NCI-H748 (cell line): ENCODE measurements at regions not wholly inside any gene's neighbourhood (a gene's known extent, or its start where the extent isn't known, plus 50 kb on each side); places are given as distances from the start of the nearest gene placed in this dataset.
A peak's percentile ranks its signal among the peaks of the same experiment; 100 is the strongest.
"Not testable (repeated sequence)": the region's sequence is repeated elsewhere in the genome, so short reads cannot be mapped to it uniquely, and the experiment has no call there.

ENCODE experiments used
- DNase-seq: peaks from one replicate; lab custom pipeline; 2025; ENCODE audit not compliant: unreplicated experiment; lab: John Stamatoyannopoulos, UW

DNA sequence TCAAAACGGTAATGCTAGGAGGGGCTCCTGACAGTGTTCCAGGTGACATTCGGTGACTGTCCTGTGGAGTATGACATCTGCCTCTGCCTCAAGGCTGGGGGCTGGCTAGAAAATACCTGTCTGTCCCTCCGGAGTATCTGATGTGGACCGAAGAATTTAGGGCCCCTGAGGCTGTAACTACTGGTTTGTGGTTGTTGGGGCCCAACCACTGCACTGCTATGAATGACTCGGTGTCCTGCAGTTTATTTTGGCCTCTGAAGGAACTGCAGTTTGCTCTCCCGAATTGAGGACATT is 198.9 kb upstream of the CAND1 start:
- DNase-seq: no peak

DNA sequence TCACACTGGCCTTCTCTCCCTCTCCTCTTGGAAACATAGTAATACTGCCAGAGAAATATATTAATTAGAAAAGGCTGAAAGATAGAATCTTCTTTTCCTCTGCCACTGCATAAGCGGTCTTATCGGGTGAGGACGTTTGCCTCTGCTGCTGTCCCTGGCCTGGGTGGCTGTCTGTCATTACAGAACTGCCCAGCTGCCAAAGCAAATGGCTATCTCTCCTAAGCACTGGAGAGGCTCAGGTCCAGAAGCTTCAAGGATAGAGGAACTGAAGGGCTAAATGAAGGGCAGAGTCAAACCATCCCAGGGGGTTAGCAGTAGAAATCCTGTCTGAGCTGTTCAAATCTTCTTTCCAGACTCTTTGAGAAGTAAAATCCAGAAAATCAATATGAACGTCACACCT is 198.6 kb upstream of the CAND1 start:
- DNase-seq: no peak

DNA sequence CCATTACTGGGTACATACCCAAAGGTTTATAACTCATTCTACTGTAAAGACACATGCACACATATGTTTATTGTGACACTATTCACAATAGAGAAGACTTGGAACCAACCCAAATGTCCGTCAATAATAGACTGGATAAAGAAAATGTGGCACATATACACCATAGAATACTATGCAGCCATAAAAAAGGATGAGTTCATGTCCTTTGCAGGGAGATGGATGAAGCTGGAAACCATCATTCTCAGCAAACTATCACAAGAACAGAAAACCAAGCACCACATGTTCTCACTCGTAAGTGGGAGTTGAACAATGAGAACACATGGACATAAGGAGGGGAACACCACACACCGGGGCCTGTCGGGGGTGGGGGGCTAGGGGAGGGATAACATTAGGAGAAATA is 196.9 kb upstream of the CAND1 start:
- not testable (repeated sequence) for DNase-seq

DNA sequence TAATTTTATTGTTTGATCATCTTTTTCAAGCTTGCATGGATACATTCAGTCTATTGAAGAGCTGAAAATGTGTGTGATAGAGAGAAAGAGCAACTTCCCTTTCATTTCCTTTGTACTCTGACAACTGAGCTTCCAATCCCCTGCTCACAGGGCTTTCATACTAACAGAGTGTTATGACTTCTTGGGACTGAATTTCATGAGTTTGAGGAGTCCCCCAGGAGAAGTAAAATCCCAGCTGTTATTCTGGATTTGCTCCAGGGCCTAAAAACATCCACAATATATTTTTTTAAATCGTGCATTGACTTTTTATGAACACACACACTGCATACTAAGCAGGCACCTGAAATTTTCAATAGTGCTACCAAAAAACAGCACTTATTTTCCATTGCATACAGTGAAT is 195.8 kb upstream of the CAND1 start:
- no peak for DNase-seq

DNA sequence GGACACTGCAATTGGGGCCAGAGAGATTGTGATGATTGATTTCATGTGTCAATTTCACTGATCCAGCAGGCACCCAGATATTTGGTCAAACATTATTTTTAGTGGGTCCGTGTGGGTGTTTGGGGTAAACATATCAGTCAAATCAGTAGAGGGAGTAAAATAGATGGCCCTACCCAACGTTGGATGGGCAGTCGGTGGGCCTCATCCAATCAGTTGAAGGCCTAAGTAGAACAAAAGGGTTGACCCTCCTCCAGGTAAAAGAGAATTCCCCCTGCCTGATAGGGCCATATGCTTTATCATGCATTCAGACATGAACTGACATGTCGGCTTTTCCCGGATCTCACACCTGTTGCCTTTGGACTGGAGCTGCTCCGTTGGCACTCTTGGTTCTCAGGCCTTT is 195.1 kb upstream of the CAND1 start:
- no peak for DNase-seq

DNA sequence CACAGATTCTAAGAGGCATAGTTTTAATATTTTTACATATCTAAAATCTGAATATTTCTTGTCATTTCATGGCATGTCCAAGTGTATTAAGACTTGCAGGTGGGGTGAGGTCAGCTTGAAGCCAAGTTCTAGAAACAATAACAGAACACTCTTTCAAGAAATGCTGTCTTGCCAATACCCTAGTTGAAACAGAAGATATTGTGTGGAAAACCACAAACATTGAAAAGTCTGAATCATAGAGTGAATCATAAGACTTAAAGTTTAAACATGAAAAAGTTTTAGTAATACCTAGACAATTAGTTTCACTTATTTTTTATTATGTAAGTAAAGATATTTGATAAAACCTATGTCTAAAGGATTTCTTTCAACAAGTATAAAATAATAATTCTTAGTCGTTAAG is 191.5 kb upstream of the CAND1 start:
- no peak for DNase-seq

DNA sequence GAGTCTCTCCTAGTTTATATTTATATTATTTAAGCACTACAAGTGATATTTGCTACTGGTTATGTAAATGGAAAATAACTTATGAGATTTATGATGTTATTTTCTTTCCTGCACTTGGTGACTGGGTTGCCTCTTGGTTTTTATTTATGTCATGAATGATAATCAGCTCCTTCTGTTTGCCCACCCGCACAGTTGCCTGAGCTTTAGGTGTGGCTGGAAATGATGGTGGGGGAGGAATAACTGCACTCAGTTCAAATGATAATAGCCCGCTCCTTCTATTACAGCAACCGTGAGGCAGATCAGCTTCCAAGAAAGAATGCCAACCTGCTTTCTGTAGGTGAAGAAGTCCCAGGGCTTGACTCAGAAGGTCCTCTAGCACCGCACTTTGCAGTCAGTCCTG is 190.2 kb upstream of the CAND1 start:
- peak; percentile 61 for DNase-seq

- DNase-seq: no peak
Observed at GRCh38 chr12:67080637-67081036, 188.5 kb upstream of the CAND1 start.

DNA sequence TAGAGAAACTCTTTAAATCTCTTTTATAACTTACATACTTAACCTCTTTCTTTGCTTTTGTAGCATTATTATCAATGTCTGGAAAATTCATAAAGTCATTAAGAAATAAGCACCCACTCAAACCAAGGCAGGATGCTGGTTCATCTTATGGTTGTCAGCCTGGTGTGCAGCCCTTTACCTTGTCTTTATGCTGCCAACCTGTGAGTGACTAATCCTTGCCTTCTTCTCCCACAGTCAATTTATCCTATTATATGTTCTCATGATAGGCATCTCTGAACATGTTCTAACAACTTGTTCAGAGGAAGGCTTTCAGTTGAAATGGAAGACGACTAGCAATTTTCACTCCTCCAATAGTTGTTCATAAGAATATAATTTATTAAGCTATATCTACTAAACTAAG is 186.9 kb upstream of the CAND1 start:
- DNase-seq: no peak

DNA sequence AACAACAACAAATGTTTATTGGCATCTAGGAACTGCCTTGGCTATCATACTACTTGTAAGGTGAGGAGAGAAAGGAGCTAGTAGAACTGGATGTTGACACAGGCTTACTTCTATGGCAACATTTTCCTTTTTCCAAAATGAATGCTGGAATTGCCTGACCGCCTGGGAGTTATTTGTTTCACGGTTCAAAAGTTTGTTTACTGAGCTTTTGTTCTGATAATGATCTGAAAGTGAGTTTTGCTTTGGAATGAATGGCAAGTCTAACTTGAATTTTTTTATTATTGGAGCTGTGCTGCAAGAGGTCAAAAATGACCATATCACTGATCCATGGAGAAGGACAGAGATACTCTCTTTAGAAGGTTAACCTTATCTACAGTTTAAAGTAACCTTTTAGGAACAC is 183.5 kb upstream of the CAND1 start:
- DNase-seq: peak; percentile 32

DNA sequence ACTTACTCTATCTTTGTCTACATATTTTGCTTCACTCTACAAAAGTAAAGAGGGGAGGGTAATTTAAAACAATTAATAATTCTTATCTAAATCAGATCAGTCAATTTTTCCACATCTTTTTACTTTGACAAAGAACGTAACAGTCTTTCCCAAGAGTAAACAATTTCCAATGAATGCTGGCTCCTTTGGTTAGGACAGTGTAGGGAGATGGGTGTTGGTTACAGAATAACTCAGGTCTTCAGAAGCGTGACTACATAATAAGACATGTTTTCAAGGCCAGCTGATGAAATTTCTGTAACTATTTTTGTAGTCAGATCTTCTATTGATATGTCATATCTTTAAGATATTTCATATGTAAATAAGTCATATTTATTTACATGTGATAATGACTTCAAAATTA is 183.0 kb upstream of the CAND1 start:
- DNase-seq: no peak

GRCh38 chr12:67088401-67089118 is 180.6 kb upstream of the CAND1 start:
- DNase-seq: no peak

DNA sequence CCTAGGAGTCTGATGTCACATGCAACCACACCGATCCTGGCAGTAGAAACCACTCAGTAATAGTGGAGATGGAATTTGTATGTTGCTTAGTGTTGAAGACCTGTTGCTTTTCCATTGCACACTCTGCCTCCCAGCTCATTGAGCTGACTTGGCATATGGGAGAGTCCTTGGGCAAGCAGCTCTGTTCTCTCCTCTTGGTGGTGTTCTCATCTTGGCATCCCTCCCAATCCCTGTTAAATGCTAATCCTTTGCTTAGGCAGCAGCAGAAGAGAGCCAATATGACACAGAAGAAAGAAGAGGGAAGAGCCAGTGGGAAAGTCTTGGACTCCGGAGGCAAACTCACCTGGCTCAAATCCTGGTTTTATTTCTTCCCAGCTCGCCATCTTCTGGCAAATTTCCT is 178.0 kb upstream of the CAND1 start:
- DNase-seq: no peak

DNA sequence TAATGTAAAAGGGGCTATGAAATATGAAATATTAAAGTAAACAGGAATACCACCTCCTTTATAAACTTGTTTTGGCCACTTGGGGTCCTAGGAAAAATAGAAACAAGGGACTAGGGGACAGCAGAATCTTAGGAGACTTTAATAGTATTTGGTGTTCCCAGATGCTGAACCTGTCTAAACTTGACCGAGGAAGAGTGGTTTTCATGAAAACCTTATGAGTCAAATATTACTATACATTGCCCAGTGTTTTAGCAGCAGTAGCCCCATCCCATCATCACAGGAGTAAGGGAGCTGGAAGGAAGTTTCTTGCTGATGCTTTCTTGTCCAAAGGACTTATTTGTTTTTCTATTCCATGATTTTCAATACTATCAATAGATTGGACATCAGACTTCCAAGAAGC is 177.5 kb upstream of the CAND1 start:
- no peak for DNase-seq

DNA sequence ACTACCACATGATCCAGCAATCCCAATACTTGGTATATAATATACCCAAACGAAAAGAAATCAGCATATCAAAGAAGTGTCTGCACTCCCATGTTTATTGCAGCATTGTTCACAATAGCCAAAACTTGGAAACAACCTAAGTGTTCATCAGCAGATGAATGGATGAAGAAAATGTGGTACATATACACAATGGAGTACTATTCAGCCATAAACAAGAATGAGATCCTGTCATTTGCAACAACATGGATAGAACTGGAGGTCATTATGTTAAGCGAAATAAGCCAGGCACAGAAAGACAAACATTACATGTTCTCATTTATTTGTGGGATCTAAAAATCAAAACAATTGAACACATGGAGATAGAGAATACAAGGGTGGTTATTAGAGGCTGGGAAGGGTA is 176.2 kb upstream of the CAND1 start:
- DNase-seq: not testable (repeated sequence)

DNA sequence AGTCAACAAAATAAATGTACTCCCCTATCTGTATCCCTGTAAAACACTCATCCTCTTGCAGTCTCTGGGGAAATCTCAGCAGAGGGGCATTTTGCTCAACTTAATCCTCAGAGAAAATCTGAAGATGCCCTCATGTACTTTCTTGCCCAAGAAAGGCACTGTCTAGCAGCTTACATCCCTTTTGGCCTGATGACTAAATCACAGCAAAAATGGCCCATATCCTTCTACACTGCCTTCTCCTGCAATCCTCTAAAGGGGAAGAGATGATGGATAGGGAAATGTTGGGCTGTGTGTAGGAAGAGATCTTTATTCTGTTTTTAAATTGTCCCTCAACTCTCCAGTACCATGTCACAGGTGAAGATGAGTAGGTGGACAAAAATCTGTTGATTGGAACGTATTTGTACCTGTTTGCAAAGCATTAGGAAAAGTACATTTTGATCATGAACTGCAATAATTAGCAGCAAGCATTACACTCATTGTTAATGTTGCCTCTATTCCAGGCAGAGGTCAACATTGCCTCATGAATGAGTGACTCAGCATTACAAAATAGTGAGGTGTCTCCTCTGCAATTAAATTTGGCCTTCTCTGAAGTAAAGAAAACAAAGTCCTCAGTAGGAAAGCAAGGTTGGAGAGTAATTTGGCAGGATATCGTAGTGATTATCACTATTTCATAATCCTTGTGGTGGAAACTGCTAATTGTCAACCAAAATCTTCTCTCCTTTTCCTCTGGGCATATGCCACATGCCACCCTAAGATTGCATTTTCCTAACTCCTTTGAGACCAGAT is 172.4 kb upstream of the CAND1 start:
- peak; percentile 26 for DNase-seq

- no peak for DNase-seq
Observed at GRCh38 chr12:67099858-67100257, 169.3 kb upstream of the CAND1 start.

- no peak for DNase-seq
Observed at GRCh38 chr12:67103521-67103920, 165.6 kb upstream of the CAND1 start.

DNA sequence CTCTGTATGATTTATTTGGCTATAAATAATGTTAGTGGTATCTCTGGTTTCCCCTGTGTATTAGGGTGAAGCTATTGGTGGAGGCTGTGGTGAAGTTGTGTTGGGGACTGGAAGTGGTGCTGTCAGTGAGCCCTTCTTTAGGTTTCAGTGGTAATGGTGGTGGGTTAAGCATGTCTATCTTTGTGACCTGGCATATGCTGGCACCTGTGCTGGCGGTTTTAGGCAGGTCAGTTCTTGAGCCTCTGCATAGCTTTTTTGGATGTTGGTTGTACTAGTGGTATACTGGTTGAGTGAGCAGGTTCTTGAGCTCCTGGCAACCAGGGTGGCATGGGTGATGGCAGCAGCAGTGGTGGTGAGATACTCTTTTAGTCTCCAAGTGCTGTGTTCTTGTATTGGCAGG is 161.9 kb upstream of the CAND1 start:
- no peak for DNase-seq

GRCh38 chr12:67107751-67108269 is 161.3 kb upstream of the CAND1 start:
- DNase-seq: peak; percentile 60

GRCh38 chr12:67110345-67110744 is 158.8 kb upstream of the CAND1 start:
- DNase-seq: not testable (repeated sequence)

- DNase-seq: no peak
Observed at GRCh38 chr12:67111182-67111581, 158.0 kb upstream of the CAND1 start.

DNA sequence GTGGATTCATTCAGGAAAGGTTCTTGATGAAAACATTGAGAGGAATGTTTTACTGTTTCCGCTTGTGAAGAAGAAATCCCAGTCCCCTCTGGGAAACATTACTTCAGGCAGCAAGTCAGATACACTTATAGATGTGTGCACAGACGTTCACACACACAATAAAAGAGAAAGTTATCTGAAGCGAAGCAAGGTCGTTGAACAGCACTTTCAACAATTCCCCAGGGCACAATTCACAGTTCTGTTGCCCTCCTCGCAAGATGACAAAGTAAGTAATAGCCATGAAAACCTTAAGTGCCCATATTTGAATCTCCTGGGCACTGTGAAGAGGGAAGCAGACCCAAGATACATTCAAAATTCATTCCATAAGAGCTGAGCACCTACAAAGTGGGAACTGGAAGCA is 156.6 kb upstream of the CAND1 start:
- no peak for DNase-seq
